BJ (cell line): ENCODE measurements at regions not wholly inside any gene's neighbourhood (a gene's known extent, or its start where the extent isn't known, plus 50 kb on each side); places are given as distances from the start of the nearest gene placed in this dataset.

Source experiments
- CTCF ChIA-PET: fragments of 350-600 bp; formaldehyde crosslinking; extraction: SDS; loops from one replicate; lab custom pipeline; 2021; ENCODE audit warnings: antibody characterized with exemption, inconsistent platforms; lab: Yijun Ruan, JAX
- POLR2A ChIA-PET: fragments of 300-600 bp; sonication (Branson Sonifier 250); formaldehyde crosslinking; extraction: SDS; loops from one replicate; lab custom pipeline; 2021; ENCODE audit warnings: antibody characterized with exemption; lab: Charles Lee
- DNase-seq: peaks from one replicate; pipeline ENCODE4 v3.0.0-alpha.2; 2011; ENCODE audit warnings: low read depth
- H3K27me3 ChIP-seq: 2 replicates; pipeline ENCODE4 v1.6.0; 2011; ENCODE audit warnings: low read length; ENCODE audit not compliant: control insufficient read depth, insufficient read depth
- H3K36me3 ChIP-seq: 2 replicates; pipeline ENCODE4 v1.5.1; 2011; ENCODE audit warnings: low read length; ENCODE audit not compliant: control insufficient read depth, insufficient read depth
- H3K4me3 ChIP-seq: 2 replicates; pipeline ENCODE4 v1.5.1; 2011; ENCODE audit warnings: low read depth, mild to moderate bottlenecking, control low read depth, low read length
- CTCF ChIP-seq: IDR thresholded peaks from 2 replicates; pipeline ENCODE4 v1.5.1; 2011; ENCODE audit warnings: low read depth, mild to moderate bottlenecking, control low read depth, inconsistent platforms, low read length, moderate library complexity; ENCODE audit not compliant: insufficient read depth

- Histone ChIP-seq H3K4me3 (no peak overlapping the region), H3K36me3 (no peaks in the 10 kb centered on the region), H3K27me3 (no peaks in the 10 kb centered on the region)
- no peak for DNase-seq
- no peak for TF ChIP-seq CTCF
- ChIA-PET POLR2A (no interaction called here), CTCF (no interaction called here)
Observed at GRCh38 chr2:14536976-14537375, 95.5 kb upstream of the LRATD1 start.

DNA sequence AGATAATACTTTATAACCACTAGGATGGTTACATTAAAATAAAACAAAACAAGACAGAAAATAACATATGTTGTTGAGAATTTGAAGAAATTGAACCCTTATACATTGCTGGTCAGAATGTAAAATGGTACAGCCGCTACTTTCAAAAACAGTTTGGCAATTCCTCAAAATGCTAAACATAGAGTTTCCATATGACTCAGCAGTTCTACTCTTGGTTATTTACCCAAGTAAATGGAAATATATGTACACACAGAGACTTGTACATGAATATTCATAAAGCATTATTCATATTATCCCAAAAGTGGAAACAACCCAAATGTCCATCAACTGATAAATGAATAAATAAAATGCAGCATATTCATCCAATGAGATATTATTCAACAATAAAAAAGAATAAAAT is 92.5 kb upstream of the LRATD1 start:
- Histone ChIP-seq H3K36me3 (no peaks in the 10 kb centered on the region), H3K27me3 (no peaks in the 10 kb centered on the region), H3K4me3 (no peak overlapping the region)
- no peak for DNase-seq
- ChIA-PET CTCF (no interaction called here), POLR2A (no interaction called here)
- TF ChIP-seq CTCF: no peak

DNA sequence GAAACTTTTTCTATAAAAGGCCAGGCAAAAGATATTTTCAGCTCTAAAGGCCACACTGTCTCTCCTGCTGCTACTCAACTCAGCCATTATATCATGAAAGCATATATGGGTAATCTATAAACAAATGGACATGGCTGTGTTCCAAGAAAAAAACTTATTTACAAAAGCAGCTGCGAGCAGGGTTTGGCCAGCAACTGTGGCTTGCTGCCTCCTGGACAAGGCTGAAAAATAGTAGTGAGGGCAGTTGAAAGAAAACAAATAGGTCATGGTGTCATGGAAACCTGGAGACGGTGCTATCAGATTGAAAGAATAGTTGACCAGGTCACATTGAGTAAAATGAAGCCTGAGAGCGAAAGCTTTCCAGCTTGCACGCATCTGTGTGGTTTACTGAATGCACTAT is 89.2 kb upstream of the LRATD1 start:
- H3K36me3 ChIP-seq: no peaks in the 10 kb centered on the region
- ChIA-PET POLR2A (no interaction called here), CTCF (no interaction called here)
- TF ChIP-seq CTCF: no peak
- no peak for DNase-seq
- H3K27me3 ChIP-seq: no peaks in the 10 kb centered on the region
- no peak overlapping the region for H3K4me3 ChIP-seq

GRCh38 chr2:14544247-14544646 is 88.3 kb upstream of the LRATD1 start:
- H3K27me3 ChIP-seq: no peaks in the 10 kb centered on the region
- ChIA-PET CTCF (no interaction called here), POLR2A (no interaction called here)
- no peak overlapping the region for H3K4me3 ChIP-seq
- no peaks in the 10 kb centered on the region for H3K36me3 ChIP-seq
- TF ChIP-seq CTCF: no peak
- no peak for DNase-seq

GRCh38 chr2:14547830-14548229 is 84.7 kb upstream of the LRATD1 start:
- Histone ChIP-seq H3K36me3 (no peaks in the 10 kb centered on the region), H3K4me3 (no peak overlapping the region), H3K27me3 (no peaks in the 10 kb centered on the region)
- CTCF ChIA-PET: no interaction called here
- DNase-seq: no peak
- TF ChIP-seq CTCF: no peak
- POLR2A ChIA-PET: no interaction called here

DNA sequence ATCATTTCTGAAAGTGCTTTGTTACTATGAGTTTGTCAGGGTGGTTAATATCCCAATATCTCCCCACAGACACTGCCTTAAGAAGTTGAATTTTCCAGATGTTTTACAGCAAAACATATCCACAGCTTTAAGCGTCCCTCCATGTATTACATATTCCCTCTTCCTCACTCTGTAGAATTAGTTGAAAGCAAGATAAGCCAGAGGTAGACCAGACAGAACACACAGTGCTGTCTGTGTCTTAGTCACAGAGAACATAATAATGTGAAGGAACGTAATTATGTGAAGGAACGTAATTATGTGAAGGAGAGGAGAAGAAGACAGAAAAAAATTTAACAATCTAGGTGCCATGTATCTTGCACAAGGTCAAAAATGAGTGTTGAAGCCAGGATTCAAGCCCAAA is 81.9 kb upstream of the LRATD1 start:
- CTCF ChIA-PET: no interaction called here
- Histone ChIP-seq H3K4me3 (no peak overlapping the region), H3K36me3 (no peaks in the 10 kb centered on the region), H3K27me3 (no peaks in the 10 kb centered on the region)
- no peak for DNase-seq
- POLR2A ChIA-PET: no interaction called here
- TF ChIP-seq CTCF: no peak
